ENCODE measurements at regions not wholly inside any gene's neighbourhood (a gene's known extent, or its start where the extent isn't known, plus 50 kb on each side); places are given as distances from the start of the nearest gene placed in this dataset.

DNA sequence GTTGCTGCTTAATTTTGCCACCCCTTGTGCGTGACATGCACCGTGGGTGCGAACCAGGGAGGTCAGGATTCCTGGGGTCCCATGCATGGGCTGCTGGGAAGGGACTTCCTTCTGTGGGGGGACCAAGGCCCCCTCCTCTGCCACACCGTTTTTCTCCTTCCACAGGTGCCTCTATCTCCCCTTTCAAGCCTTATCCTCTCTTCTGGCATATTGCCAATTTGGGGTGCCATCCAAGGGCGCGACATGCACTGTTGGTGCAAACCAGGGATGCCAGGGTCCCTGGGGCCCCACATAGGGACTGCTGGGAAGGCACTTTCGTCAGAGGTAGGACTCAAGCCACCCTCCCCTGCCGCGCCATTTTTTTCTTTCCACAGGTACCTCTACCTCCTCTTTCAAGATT lies 289.0 kb downstream of the ALG10 start:
- TF ChIP-seq, protein P1, sequence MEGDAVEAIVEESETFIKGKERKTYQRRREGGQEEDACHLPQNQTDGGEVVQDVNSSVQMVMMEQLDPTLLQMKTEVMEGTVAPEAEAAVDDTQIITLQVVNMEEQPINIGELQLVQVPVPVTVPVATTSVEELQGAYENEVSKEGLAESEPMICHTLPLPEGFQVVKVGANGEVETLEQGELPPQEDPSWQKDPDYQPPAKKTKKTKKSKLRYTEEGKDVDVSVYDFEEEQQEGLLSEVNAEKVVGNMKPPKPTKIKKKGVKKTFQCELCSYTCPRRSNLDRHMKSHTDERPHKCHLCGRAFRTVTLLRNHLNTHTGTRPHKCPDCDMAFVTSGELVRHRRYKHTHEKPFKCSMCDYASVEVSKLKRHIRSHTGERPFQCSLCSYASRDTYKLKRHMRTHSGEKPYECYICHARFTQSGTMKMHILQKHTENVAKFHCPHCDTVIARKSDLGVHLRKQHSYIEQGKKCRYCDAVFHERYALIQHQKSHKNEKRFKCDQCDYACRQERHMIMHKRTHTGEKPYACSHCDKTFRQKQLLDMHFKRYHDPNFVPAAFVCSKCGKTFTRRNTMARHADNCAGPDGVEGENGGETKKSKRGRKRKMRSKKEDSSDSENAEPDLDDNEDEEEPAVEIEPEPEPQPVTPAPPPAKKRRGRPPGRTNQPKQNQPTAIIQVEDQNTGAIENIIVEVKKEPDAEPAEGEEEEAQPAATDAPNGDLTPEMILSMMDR (IDR thresholded peaks at IDR 0.05): no peak
- no peak for TF ChIP-seq POLR2A (IDR thresholded peaks at IDR 0.05)
